Suppressor macrophage (primary cell): ENCODE measurements at regions not wholly inside any gene's neighbourhood (a gene's known extent, or its start where the extent isn't known, plus 50 kb on each side); places are given as distances from the start of the nearest gene placed in this dataset.
"Not testable (repeated sequence)": the region's sequence is repeated elsewhere in the genome, so short reads cannot be mapped to it uniquely, and the experiment has no call there.

Experiments
- DNase-seq, 4 experiments: peaks; one replicate each; pipeline ENCODE4 v3.0.0-alpha.2; 2020 to 2022

DNA sequence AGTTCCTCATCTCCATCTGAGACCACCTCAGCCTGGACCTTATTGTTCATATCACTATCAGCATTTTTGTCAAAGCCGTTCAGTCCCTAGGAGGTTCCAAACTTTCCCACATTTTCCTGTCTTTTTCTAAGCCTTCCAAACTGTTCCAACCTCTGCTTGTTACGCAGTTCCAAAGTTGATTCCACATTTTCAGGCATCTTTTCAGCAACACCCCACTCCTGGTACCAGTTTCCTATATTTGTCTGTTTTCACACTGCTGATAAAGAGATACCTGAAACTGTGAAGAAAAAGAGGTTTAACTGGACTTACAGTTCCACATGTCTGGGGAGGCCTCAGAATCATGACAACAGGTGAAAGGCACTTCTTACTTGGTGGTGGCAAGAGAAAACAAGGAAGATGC is 622.1 kb downstream of the MAT2B start:
- no peak for DNase-seq

DNA sequence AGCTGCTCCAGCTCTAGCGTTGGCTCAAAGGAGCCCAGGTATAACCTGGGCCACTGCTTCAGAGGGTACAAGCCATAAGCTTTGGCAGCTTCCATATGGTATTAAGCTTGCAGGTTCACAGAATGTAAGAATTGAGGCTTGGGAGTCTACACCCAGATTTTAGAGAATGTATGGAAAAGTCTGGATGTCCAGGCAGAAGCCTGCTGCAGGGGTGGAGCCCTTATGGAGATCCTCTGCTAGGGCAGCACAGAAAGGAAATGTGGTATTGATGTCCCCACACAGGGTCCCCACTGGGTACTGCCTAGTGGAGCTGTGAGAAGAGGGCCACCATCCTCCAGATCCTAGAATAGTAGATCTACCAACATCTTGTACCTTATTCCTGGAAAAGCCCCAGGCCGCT is 626.9 kb downstream of the MAT2B start:
- DNase-seq = no peak

DNA sequence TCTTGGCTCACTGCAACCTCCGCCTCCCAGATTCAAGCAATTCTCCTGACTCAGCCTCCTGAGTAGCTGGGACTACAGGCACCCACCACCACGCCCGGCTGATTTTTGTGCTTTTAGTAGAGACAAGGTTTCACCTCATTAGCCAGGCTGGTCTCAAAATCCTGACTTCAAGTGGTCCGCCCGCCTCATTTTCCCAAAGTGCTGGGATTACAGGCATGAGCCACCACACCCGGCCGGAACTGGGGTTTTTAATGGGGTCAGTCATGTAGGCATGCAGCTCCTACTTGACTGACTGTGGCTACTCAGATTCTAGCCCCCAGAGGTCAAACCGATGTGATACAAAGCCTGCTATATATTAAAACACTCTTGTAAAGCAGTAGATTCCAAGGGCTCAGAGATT is 631.7 kb downstream of the MAT2B start:
- no peak for DNase-seq

DNA sequence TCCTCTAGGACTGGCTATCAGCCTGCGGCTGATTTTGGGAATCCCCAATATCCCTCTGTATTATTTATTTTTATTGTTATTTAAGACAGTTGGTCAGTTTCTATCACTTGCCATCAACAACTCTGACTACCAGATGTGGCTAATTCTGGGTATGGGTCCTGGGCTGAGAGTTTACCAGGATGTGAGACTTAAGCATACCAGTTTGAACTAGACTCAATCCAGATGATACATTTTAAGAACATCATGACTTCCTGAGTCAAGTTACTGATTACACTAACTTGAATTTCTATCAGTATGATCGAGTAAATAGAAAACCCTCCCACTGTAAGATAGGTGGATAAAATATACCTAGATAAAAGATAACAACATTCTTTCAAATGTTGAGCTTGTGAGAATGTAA is 634.0 kb downstream of the MAT2B start:
- DNase-seq = no peak

DNA sequence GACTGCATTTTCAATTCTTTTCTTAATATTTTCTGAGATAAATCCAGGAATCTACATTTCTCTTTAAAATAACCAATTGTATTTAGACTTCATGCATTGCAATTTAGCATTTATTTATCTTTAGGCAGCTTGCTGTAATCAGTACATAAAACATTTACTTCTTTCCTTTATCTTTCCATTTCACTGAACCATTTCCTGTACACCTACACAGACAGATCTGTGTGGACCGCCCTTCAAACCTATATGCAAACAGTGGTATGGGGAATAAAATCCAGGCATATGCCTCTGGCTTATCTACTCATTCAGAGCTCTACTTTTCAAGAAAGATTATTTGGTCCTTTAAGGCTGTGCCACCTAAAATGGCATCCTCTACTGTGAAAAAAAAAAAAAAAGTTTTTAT is 640.0 kb downstream of the MAT2B start:
- no peak for DNase-seq

DNA sequence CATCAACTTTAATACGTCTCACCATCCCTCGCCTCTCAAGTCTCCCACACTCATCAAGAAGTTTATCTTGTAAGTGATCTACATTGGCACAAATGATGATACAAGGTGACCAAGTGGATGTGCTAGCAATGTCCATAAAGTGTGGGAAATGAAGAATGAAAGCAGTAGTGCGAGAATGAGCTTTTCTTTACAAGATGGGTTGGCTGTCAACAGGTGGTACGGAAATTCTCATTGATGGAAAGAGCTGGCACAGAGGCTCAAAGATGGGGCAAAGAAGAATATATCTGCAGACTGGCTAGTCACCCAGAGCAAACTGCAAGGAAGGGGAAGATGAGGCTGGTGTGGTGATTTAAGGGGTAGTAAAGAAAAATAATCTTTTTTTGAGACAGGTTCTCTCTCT is 640.8 kb downstream of the MAT2B start:
- DNase-seq = no peak

DNA sequence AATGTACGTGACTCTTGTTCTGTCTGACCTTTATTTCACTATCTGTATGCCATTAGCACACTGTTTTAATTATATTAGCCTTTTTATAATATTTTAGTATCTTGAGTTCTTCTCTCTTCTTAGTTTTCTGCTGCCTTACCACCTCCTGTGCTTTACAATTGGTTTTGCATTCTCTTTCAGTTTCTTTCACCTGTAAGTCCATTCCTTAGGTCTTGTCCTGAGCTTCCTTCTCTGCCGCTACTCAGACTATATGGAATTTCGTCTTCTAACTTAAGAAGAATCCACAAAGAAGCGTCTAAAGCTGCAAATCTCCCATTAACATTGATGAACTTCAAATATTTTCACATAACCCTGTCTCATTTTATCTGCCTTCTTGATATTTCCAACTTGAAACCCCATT is 642.9 kb downstream of the MAT2B start:
- no peak for DNase-seq

DNA sequence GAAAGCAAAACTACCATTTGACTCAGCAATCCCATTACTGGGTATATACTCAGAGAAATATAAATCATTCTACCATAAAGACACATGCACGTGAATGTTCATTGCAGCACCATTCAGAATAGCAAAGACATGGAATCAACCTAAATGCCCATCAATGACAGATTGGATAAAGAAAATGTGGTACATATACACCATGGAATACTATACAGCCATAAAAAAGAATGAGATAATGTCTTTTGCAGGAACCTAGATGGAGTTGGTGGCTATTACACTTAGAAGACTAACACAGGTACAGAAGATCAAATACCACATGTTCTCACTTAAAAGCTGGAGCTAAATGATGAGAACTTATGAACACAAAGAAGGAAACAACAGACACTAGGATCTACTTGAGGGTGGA is 647.1 kb downstream of the MAT2B start:
- DNase-seq = not testable (repeated sequence)

DNA sequence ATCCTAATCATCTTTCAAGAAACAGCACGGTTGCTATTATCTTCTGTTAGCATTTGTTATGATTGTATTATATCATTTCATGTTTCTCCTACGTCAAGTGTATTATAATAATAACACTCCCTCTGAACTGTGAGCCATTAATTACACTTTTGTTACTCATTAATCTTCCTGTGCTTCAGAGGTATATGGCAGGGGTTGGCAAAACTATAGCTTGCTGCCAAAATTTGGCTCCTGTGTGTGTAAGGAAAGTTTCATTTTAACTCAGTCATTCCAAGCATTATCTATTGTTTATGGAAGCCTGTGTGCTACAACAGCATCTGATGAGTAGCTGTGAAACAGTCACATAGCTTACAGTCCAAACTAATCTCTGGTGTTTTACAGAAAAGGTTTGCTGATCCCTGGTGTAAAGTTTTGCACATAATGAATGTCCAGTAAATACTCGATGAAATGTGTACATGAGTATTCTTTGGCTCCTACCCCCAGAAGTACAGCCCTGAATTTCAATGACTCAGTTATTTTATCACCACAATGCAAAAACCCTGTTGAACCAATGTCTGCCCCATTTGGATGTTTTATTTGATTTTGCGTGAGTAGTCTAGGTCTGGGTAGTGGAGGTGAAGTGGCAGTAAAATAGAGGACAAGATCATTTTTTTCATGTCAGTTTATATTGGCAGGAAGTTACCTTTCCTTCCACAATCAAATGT is 648.2 kb downstream of the MAT2B start:
- no peak for DNase-seq

DNA sequence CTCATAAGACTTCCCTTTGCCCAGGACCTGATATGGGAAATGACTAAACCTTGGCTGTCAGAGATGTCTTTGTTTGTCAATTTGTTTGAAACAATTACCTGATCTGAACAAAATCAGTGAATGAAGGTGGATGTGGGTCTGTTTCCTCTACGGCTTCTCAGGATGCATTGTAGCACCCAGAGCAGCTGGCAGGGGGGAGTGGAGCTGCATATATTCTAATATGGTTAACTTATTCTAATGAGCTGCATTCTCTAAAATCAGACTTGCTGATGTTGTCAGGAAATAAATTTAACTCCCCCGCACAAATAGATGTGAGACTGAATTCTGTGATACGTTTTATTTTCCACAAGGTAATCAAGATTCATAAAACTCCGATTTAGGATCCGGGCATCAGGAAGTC is 665.4 kb downstream of the MAT2B start:
- no peak for DNase-seq

DNA sequence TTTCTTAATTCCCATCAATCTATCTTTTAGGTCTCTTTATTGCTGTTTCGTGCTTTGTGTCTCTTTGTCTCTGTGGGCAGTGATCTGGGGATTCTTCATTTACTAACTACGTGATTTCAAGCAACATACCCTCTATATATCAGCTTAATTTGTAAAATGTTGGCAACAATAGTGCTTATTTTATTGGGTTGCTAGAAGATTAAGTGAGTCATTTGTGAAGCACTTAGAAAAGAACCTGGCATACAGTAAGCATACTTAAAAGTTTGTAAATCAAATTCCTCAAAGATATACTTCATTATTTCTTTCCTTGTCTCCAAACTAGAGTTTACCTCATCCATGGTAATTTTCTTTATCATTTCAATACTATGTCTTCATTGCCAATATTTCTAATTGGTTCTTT is 669.7 kb downstream of the MAT2B start:
- DNase-seq = no peak

DNA sequence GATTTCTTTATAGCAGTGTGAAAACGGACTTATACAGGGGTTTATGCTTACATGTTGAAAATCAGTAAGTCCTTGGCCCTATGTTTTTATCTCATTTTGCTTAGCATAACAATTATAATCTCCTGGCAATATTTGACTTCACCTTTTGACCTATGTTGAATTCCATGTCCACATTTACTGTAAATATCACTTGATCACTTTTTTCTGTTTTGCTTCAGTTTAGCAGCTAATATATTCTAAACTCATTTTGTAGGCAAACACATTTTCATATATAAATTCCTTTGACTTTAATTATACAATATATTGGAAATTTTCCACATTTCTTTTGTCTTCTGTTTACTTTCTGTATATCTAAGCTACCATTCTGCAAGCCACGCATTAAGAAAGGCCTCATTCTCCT is 674.0 kb downstream of the MAT2B start:
- no peak for DNase-seq

DNA sequence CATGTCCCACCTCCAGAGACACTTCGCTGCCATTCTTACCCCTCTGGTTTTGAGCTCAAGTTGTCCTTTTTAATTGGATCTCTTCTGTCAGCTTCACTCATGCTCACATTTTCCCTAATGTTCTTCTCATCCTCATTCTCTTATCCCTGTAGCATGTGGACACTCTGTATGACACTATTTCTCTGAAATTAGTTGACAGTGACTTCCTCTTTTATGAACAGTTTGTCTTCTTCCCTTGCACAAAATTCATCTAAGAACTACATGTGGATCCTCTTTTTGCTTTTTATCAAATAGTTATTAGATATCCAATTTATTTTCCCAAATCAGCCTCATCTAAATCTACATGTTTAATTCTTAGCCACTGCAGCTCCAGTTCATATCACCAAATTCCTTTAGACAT is 676.2 kb downstream of the MAT2B start:
- DNase-seq = no peak

DNA sequence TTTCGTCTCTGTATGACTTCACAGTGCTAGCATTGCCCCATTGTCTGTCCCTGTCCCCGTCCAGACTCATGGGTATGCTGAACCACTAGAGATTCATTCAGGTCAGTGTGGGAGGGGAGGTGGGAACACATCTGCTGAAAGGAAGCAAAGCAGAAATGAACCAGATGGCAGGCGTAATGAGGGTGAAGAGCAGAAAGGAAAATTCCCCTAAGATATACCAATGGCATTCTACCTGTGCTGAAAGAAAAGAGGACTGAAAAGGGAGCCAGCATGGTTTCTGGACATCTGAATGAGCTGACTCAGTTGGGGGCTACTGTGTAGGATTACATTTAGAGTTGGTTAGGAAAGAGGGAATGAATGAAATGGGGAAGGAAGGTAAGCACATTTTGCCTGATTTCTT is 678.7 kb downstream of the MAT2B start:
- no peak for DNase-seq

DNA sequence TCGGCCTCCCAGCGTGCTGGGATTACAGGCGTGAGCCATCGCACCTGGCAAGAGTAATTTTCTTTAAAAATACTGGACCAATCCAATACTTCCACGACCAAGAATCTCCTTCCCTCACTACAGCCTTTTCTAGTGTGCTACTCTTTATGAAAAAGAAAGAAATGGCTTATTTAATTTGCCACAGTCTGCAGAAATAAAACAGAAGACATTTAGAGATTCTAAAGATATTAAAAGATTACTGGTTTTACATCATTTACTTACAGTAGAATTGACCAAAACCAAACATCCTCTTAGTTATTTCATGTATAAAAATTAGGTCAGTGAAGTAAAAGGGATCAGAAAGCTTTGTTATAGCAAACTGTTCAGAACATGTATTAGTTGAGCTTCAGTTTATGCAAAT is 679.6 kb downstream of the MAT2B start:
- DNase-seq = no peak

DNA sequence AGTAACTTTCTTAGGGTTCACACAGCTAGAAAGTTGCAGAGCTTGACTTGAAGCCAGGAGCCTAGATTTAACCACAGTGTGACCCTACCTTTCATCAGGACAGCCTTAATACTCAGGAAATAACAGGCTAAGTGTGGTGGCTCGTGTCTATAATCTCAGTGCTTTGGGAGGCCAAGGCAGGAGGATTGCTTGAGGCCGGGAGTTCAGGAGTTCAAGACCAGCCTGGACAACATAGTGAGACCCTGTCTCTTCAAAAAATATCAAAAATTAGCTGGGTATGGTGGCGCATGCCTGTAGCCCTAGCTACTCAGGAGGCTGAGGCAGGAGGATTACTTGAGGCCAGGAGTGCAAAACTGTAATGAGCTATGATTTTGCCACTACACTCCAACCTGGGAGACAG is 681.1 kb downstream of the MAT2B start:
- DNase-seq = no peak

DNA sequence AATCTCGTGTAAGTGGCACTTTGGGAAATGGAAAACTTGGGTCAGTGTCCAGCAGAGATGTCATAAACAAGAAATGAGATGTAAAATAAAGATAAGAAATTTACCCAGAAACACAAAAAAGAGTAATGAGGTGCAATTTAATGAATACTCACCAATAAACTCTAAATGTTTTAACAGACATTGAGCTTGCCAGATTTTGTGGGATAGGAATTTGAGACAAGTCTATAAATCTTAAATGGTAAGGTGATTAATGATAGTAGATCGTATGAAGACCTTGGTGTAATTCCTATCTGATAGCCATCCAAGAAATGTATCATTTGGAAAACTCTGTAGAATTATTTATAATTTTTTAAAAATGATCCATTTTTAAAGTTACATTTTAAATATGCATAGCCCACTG is 682.4 kb downstream of the MAT2B start:
- DNase-seq = no peak

DNA sequence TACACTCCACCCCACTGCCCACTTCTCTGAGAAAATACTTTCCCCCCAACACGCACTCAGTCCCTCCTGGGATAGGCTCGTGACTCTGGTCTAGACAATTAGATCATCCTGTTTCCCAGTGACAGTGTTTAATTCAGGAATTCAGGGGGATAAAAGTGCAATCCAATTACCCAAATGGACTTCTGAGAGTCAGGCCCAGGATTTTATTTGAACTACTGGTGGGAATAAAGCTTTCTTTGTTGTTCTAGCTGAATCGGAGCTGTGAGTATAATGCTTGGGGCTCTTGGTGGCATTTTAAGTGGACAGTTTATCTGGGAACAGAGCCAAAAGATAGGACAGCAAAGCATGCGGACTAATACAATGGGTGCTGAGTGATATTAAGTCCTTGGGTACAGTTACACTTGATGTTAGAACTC is 683.3 kb downstream of the MAT2B start:
- no peak for DNase-seq

DNA sequence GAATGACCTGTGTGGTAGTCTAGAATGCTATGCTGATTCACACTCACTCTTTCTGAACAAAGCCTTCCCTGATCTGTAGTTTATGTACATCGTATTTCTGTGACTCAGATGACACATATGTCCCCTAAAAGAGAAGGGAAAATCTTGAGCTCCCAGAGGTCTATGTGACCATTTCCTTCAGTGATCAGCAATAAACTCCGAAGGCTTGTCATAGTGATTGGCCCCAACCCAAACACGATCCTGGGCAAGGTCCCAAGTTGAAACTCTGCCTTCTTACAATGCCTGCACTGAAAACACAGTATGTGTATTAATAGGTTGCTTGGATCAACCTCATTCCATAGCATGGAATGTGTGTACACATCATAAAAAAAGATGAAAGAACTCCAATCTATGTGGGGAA is 685.8 kb downstream of the MAT2B start:
- no peak for DNase-seq

DNA sequence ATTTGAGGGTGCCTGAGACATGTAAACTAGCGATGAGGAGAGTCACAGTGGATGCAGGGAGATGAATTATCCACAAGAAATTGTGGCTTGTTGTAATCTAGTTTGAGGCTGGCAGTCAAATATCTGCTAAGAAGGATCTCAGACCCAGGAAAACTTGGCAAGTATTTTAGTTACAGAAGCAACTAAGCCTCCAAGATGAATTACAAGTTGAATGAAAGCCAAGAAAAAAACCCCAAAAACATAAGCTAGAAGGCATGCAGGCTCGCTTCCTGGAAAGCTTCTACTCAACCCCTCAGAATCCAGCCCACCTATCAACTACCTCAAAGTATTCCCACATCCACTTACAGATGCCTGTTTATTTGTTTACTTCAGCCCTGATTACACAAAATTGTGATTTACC is 696.9 kb downstream of the MAT2B start:
- no peak for DNase-seq

DNA sequence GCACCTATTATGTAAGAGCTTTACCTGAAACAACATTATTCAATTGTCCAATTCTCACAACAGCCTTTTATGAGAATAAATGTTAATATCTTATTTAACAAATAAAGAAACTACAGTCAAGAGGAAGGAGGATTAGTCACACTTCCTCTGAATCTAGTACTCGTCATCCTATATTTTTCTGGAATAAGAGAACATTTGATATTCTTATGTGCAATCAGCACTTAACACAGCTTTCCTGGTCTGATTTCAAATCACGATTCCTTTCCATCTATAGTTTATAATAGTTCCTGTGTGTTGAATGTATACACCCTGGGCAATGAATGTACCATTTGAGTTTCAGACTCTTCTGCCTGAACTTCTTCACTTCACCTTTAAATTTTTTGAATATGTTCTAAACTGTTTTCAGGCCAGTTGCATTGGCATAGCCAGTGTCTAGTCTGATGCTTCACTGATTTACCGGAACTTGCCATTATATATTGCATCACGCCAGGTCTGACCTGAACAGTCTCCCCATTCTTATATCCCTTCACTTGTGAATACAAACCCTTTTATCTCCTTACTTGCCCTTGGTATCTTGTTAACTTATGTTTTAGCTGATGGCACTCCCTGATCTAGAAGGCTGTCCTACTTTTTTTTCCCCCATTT is 698.3 kb downstream of the MAT2B start:
- no peak for DNase-seq

DNA sequence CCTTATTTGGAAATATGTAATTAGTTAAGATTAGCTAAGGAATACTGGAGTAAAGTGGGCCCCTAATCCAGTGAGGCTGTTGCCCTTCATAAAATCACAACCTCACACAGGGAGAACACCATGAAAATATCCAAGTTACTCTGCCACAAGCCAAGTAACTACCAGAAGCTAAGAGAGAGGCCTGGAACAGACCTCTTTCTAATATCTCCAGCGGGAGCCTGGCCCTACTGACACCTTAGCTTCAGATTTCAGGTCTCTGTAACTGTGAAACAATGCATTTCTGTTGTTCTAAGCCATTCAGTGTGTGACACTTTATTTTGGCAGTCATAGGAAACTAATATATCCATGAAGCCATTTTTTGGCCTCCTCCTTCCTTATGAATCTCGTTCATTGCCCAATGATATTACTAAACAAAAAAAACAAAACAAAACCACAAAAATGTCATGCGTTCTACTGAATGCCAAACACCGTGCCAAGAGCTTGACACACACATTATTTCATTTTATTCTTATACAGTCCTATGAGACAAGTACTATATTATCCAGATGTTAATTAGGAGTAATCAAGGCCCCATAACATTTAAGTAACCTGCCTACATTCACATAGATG is 699.0 kb downstream of the MAT2B start:
- DNase-seq = no peak

DNA sequence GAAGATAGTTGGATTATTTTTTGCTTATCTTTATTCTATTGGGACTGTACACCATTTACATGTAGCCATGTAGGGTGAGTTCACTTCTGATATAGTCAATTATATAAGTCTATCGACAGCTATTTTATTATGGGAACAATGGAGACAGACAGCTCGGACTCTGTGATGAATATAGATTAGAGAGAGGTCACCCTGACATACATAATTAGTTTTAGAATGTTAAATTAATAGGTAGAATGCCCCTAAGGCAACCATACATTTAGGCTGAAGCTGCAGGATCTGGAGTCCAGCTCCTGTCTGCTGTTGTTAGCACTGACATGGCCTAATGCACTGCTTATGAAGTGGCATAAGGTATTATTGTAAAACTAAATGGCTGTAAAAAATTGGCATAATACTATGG is 700.8 kb downstream of the MAT2B start:
- no peak for DNase-seq

DNA sequence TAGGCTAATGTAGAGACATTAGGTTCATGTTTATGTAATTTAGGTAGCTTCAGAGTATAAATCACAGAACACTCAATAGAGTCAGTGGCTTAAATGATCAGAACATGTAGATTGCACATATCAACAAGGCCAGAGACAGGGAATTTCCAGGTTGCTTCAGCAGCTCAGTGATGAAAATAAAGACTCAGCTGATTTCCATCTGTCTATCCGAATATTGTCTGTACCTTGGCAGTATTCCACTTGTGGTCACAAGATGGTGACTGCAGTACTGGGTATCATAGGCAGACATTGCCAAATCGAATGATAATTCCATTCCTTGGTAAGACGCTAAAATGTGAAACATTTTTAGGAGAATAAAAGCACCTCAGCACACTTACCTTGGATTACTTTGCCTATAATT is 702.2 kb downstream of the MAT2B start:
- no peak for DNase-seq

DNA sequence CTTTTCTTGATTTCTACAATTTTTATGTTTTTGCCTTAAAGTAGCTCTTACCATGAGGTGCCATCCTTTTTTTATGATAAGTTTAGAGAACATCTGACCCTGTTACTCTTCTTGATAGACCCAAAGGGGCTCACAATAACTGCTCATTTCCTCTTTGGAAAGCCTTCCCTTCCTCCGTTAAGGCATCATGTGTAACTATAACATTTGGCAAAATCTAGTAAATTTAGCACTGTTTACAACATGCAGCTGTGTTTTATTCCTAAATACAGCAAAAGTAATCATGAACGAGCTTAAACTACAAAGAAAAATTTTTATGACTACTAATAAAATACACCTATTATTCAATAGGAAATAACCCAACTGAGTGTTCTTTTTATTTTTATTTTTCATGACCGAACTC is 705.1 kb downstream of the MAT2B start:
- no peak for DNase-seq
